SU-DHL-6 (cell line): ENCODE measurements at regions not wholly inside any gene's neighbourhood (a gene's known extent, or its start where the extent isn't known, plus 50 kb on each side); places are given as distances from the start of the nearest gene placed in this dataset.

ENCODE experiments used
- H2AFZ ChIP-seq: fragments of 200-600 bp; sonication (generic); 2 replicates; pipeline ENCODE4 v1.6.1; 2014; ENCODE audit warnings: low read depth, mild to moderate bottlenecking, moderate library complexity, mixed read lengths, antibody characterized with exemption, low read length; ENCODE audit not compliant: severe bottlenecking
- H3F3A ChIP-seq: fragments of 200-600 bp; shearing (Covaris generic); 2 replicates; pipeline ENCODE4 v1.6.0; 2016; ENCODE audit warnings: antibody characterized with exemption, mild to moderate bottlenecking; ENCODE audit not compliant: insufficient read depth
- H3K27ac ChIP-seq: fragments of 200-600 bp; sonication (generic); 2 replicates; pipeline ENCODE4 v1.5.1; 2016; ENCODE audit warnings: low read depth, mild to moderate bottlenecking, low read length, moderate library complexity, mixed read lengths
- H3K27me3 ChIP-seq: fragments of 200-600 bp; sonication (generic), shearing (Covaris generic); 2 replicates; pipeline ENCODE4 v1.6.0; 2014; ENCODE audit warnings: mild to moderate bottlenecking, low read length
- H3K36me3 ChIP-seq: fragments of 200-600 bp; sonication (generic); 2 replicates; pipeline ENCODE4 v1.6.1; 2014; ENCODE audit warnings: mild to moderate bottlenecking, low read length, mixed read lengths
- H3K4me2 ChIP-seq: fragments of 300-600, 200-600 bp; shearing (Covaris generic), sonication (generic); 2 replicates; pipeline ENCODE4 v1.6.0; 2014; ENCODE audit warnings: low read length, low read depth, mild to moderate bottlenecking; ENCODE audit not compliant: poor library complexity, severe bottlenecking
- H3K4me3 ChIP-seq: fragments of 200-600 bp; sonication (generic); 2 replicates; pipeline ENCODE4 v1.5.1; 2014; ENCODE audit warnings: antibody characterized with exemption, low read length, mild to moderate bottlenecking, mixed read lengths; ENCODE audit not compliant: insufficient read depth, poor library complexity, severe bottlenecking
- H3K79me2 ChIP-seq: fragments of 200-600 bp; sonication (generic); 2 replicates; pipeline ENCODE4 v1.6.1; 2014; ENCODE audit warnings: mild to moderate bottlenecking, low read length, moderate library complexity; ENCODE audit not compliant: insufficient read depth
- H3K9ac ChIP-seq: fragments of 200-600 bp; sonication (generic); 2 replicates; pipeline ENCODE4 v1.7.0; 2014; ENCODE audit warnings: mild to moderate bottlenecking, low read length
- H3K9me2 ChIP-seq: fragments of 200-600 bp; sonication (generic); replicated peaks from 2 replicates; pipeline ENCODE4 v1.6.1; 2014; ENCODE audit warnings: low read length; ENCODE audit not compliant: insufficient read depth
- H3K9me3 ChIP-seq: fragments of 200-600 bp; sonication (generic); 2 replicates; pipeline ENCODE4 v1.6.1; 2014; ENCODE audit warnings: low read length, mixed read lengths; ENCODE audit not compliant: insufficient read depth
- H4K20me1 ChIP-seq: fragments of 200-600 bp; sonication (generic); 2 replicates; pipeline ENCODE4 v1.6.1; 2014; ENCODE audit warnings: low read depth, mild to moderate bottlenecking, antibody characterized with exemption, low read length, moderate library complexity, mixed read lengths
- CTCF ChIP-seq: fragments of 200-600 bp; sonication (generic); IDR thresholded peaks from one replicate; pipeline ENCODE4 v1.5.1; 2017; ENCODE audit warnings: antibody characterized with exemption, mild to moderate bottlenecking, low read length, moderate library complexity; ENCODE audit not compliant: insufficient read depth, poor library complexity, severe bottlenecking
- EZH2phosphoT487 ChIP-seq: fragments of 200-600 bp; sonication (generic), shearing (Covaris generic); conservative IDR thresholded peaks from 2 replicates; pipeline ENCODE4 v1.6.1; 2018; ENCODE audit warnings: mild to moderate bottlenecking, antibody characterized with exemption, low read length, moderate library complexity, mixed read lengths

- no peaks in the 10 kb centered on the region for H3K79me2 ChIP-seq
- no peak overlapping the region for H3K4me2 ChIP-seq
- no peak overlapping the region for H3K27ac ChIP-seq
- no peak for TF ChIP-seq EZH2phosphoT487
- no peak for TF ChIP-seq CTCF
- H3K9ac ChIP-seq: no peak overlapping the region
- H4K20me1 ChIP-seq: no peaks in the 10 kb centered on the region
- no peaks in the 10 kb centered on the region for H3K36me3 ChIP-seq
- H2AFZ ChIP-seq: no peak overlapping the region
- H3K9me3 ChIP-seq: no peaks in the 10 kb centered on the region
- no peaks in the 10 kb centered on the region for H3K9me2 ChIP-seq
- H3K27me3 ChIP-seq: no peaks in the 10 kb centered on the region
- no peaks in the 10 kb centered on the region for H3F3A ChIP-seq
- H3K4me3 ChIP-seq: no peak overlapping the region
These were observed 64.8 kb upstream of the ADAMTS18 start for GRCh38 chr16:77499373-77500285.

GRCh38 chr16:77500286-77500598 lies 65.4 kb upstream of the ADAMTS18 start:
- Histone ChIP-seq H3K27me3 (no peaks in the 10 kb centered on the region), H3K79me2 (no peaks in the 10 kb centered on the region), H3K9me2 (no peaks in the 10 kb centered on the region), H3K27ac (no peak overlapping the region), H3K4me3 (no peak overlapping the region), H3F3A (no peaks in the 10 kb centered on the region), H3K9me3 (no peaks in the 10 kb centered on the region), H4K20me1 (no peaks in the 10 kb centered on the region), H3K36me3 (no peaks in the 10 kb centered on the region), H3K9ac (no peak overlapping the region), H3K4me2 (no peak overlapping the region), H2AFZ (no peak overlapping the region)
- TF ChIP-seq CTCF (no peak), EZH2phosphoT487 (no peak)

GRCh38 chr16:77500934-77501664 lies 66.3 kb upstream of the ADAMTS18 start:
- no peak overlapping the region for H3K4me2 ChIP-seq
- H3K4me3 ChIP-seq: no peak overlapping the region

More at GRCh38 chr16:77500934-77501664, 66.3 kb upstream of the ADAMTS18 start:
- no peaks in the 10 kb centered on the region for H4K20me1 ChIP-seq
- no peak overlapping the region for H2AFZ ChIP-seq
- H3K79me2 ChIP-seq: no peaks in the 10 kb centered on the region
- no peaks in the 10 kb centered on the region for H3F3A ChIP-seq
- no peak overlapping the region for H3K27ac ChIP-seq
- no peaks in the 10 kb centered on the region for H3K27me3 ChIP-seq
- no peaks in the 10 kb centered on the region for H3K9me3 ChIP-seq
- H3K9me2 ChIP-seq: no peaks in the 10 kb centered on the region
- TF ChIP-seq CTCF: no peak
- no peak for TF ChIP-seq EZH2phosphoT487
- no peaks in the 10 kb centered on the region for H3K36me3 ChIP-seq
- H3K9ac ChIP-seq: no peak overlapping the region
